H9 (cell line): ENCODE measurements at regions not wholly inside any gene's neighbourhood (a gene's known extent, or its start where the extent isn't known, plus 50 kb on each side); places are given as distances from the start of the nearest gene placed in this dataset.

Experiments
- DNase-seq: peaks from one replicate; pipeline ENCODE4 v3.0.0-alpha.2; 2017
- H2AFZ ChIP-seq: one replicate; pipeline ENCODE4 v1.6.1; 2013; ENCODE audit warnings: mild to moderate bottlenecking, low read length, control low read depth, moderate library complexity
- H2AK5ac ChIP-seq: 2 replicates; pipeline ENCODE4 v1.6.1; 2013; ENCODE audit warnings: low read length, control low read depth, mixed read lengths; ENCODE audit not compliant: insufficient read length
- H2BK120ac ChIP-seq: one replicate; pipeline ENCODE4 v1.6.1; 2013; ENCODE audit warnings: low read depth, mild to moderate bottlenecking, low read length, control low read depth, inconsistent platforms; ENCODE audit not compliant: poor library complexity, severe bottlenecking
- H2BK12ac ChIP-seq: 2 replicates; pipeline ENCODE4 v1.6.1; 2013; ENCODE audit warnings: low read length, control low read depth, mixed read lengths, low read depth; ENCODE audit not compliant: insufficient read length
- H2BK15ac ChIP-seq: 2 replicates; pipeline ENCODE4 v1.6.1; 2013; ENCODE audit warnings: low read depth, low read length, control low read depth
- H2BK20ac ChIP-seq: one replicate; pipeline ENCODE4 v1.6.1; 2013; ENCODE audit warnings: low read depth, mild to moderate bottlenecking, low read length, control low read depth, inconsistent platforms; ENCODE audit not compliant: poor library complexity, severe bottlenecking
- H2BK5ac ChIP-seq: 2 replicates; pipeline ENCODE4 v1.6.1; 2013; ENCODE audit warnings: low read length, control low read depth, mixed read lengths; ENCODE audit not compliant: insufficient read length
- H3K14ac ChIP-seq: 2 replicates; pipeline ENCODE4 v1.6.1; 2013; ENCODE audit warnings: low read length, control low read depth; ENCODE audit not compliant: insufficient read depth
- H3K18ac ChIP-seq: 2 replicates; pipeline ENCODE4 v1.6.1; 2013; ENCODE audit warnings: low read depth, mild to moderate bottlenecking, mixed read lengths, low read length, control low read depth; ENCODE audit not compliant: insufficient read length
- H3K23ac ChIP-seq: 2 replicates; pipeline ENCODE4 v1.6.1; 2013; ENCODE audit warnings: low read length, control low read depth, mixed read lengths, low read depth; ENCODE audit not compliant: insufficient read length
- H3K23me2 ChIP-seq: 2 replicates; pipeline ENCODE4 v1.6.1; 2013; ENCODE audit warnings: low read depth, mild to moderate bottlenecking, mixed read lengths, low read length, control low read depth; ENCODE audit not compliant: insufficient read length, poor library complexity, severe bottlenecking
- H3K27ac ChIP-seq: 2 replicates; pipeline ENCODE4 v1.5.1; 2013; ENCODE audit warnings: low read length, control low read depth, mixed read lengths, low read depth; ENCODE audit not compliant: insufficient read length
- H3K27me3 ChIP-seq: 2 replicates; pipeline ENCODE4 v1.6.1; 2013; ENCODE audit warnings: low read length, control low read depth, inconsistent platforms; ENCODE audit not compliant: insufficient read depth
- H3K4ac ChIP-seq: 2 replicates; pipeline ENCODE4 v1.6.1; 2013; ENCODE audit warnings: low read depth, mild to moderate bottlenecking, control low read depth, inconsistent platforms, low read length, moderate library complexity
- H3K4me1 ChIP-seq: 2 replicates; pipeline ENCODE4 v1.6.1; 2013; ENCODE audit warnings: low read length, control low read depth, inconsistent platforms; ENCODE audit not compliant: insufficient read depth
- H3K4me2 ChIP-seq: 2 replicates; pipeline ENCODE4 v1.6.1; 2013; ENCODE audit warnings: low read length, control low read depth, mixed read lengths; ENCODE audit not compliant: insufficient read length, insufficient read depth
- H3K56ac ChIP-seq: 2 replicates; pipeline ENCODE4 v1.6.1; 2013; ENCODE audit warnings: low read depth, mild to moderate bottlenecking, mixed read lengths, low read length, control low read depth; ENCODE audit not compliant: insufficient read length
- H3K79me1 ChIP-seq: 2 replicates; pipeline ENCODE4 v1.6.1; 2013; ENCODE audit warnings: low read depth, mild to moderate bottlenecking, moderate library complexity, low read length, control low read depth, inconsistent platforms; ENCODE audit not compliant: insufficient read depth, poor library complexity, severe bottlenecking
- H3K79me2 ChIP-seq: 2 replicates; pipeline ENCODE4 v1.6.1; 2013; ENCODE audit warnings: low read length, control low read depth, inconsistent platforms; ENCODE audit not compliant: insufficient read depth
- H3K9ac ChIP-seq: 2 replicates; pipeline ENCODE4 v1.6.1; 2013; ENCODE audit warnings: low read length, control low read depth, mixed read lengths; ENCODE audit not compliant: insufficient read length; ENCODE audit errors: extremely low read depth
- H3K9me3 ChIP-seq: one replicate; pipeline ENCODE4 v1.6.1; 2013; ENCODE audit warnings: low read depth, low read length, inconsistent platforms; ENCODE audit not compliant: control insufficient read depth
- H3T11ph ChIP-seq: one replicate; pipeline ENCODE4 v1.6.1; 2013; ENCODE audit warnings: mild to moderate bottlenecking, low read length, control low read depth, inconsistent platforms
- H4K20me1 ChIP-seq: one replicate; pipeline ENCODE4 v1.6.1; 2013; ENCODE audit not compliant: control insufficient read depth, insufficient read length, insufficient read depth
- H4K5ac ChIP-seq: 2 replicates; pipeline ENCODE4 v1.6.1; 2013; ENCODE audit warnings: low read depth, mild to moderate bottlenecking, mixed read lengths, low read length, control low read depth; ENCODE audit not compliant: insufficient read length
- H4K8ac ChIP-seq: replicated peaks from 2 replicates; pipeline ENCODE4 v1.6.1; 2013; ENCODE audit warnings: low read length, control low read depth, mixed read lengths, low read depth; ENCODE audit not compliant: insufficient read length
- H4K91ac ChIP-seq: 2 replicates; pipeline ENCODE4 v1.6.1; 2013; ENCODE audit warnings: low read depth, mild to moderate bottlenecking, moderate library complexity, mixed read lengths, low read length, control low read depth; ENCODE audit not compliant: insufficient read length
- H3K27ac Mint-ChIP-seq, 3 experiments: 2 replicates in 2 of 3; 3 replicates in 1 of 3; pipeline ENCODE4 v1.8.0; 2020 to 2021; ENCODE audit warnings: mixed read lengths in 3 of 3, mild to moderate bottlenecking in 1 of 3, moderate library complexity in 1 of 3
- H3K27me3 Mint-ChIP-seq: 2 replicates; pipeline ENCODE4 v1.8.0; 2021; ENCODE audit warnings: low read depth, mild to moderate bottlenecking, moderate library complexity, mixed read lengths
- H3K36me3 Mint-ChIP-seq, 3 experiments: 2 replicates in 2 of 3; 3 replicates in 1 of 3; pipeline ENCODE4 v1.8.0; 2020 to 2021; ENCODE audit warnings: low read depth in 3 of 3, mixed read lengths in 3 of 3; ENCODE audit not compliant: insufficient read depth in 1 of 3
- H3K4me1 Mint-ChIP-seq, 2 experiments: 2 replicates each; pipeline ENCODE4 v1.8.0; 2020; ENCODE audit warnings: mixed read lengths in 2 of 2
- H3K4me3 Mint-ChIP-seq, 2 experiments: 2 replicates in 1 of 2; 3 replicates in 1 of 2; pipeline ENCODE4 v1.8.0; 2020 to 2021; ENCODE audit warnings: mild to moderate bottlenecking in 2 of 2, mixed read lengths in 2 of 2, moderate library complexity in 1 of 2
- H3K9me3 Mint-ChIP-seq, 2 experiments: 2 replicates in 1 of 2; 3 replicates in 1 of 2; pipeline ENCODE4 v1.8.0; 2020; ENCODE audit warnings: mild to moderate bottlenecking in 2 of 2, mixed read lengths in 2 of 2, moderate library complexity in 1 of 2
- WGBS: extraction: QIAGEN DNeasy Blood & Tissue Kit; methylation state at CpG from one replicate; pipeline ENCODE4 v1.1.7; 2013; ENCODE audit warnings: missing lambda C conversion rate, low lambda C conversion rate, mixed read lengths; ENCODE audit not compliant: insufficient read length; ENCODE audit errors: extremely low coverage; 5-methylcytosine and 5-hydroxymethylcytosine counted together
- TF ChIP-seq, protein P1 (sequence below): fragments of 200-600 bp; sonication (generic); conservative IDR thresholded peaks from 3 replicates; pipeline ENCODE4 v1.8.0; 2021; ENCODE audit warnings: antibody characterized with exemption, mild to moderate bottlenecking

GRCh38 chr16:73523209-73523608, 475.3 kb upstream of the ZFHX3 start:
- TF ChIP-seq, protein P1, sequence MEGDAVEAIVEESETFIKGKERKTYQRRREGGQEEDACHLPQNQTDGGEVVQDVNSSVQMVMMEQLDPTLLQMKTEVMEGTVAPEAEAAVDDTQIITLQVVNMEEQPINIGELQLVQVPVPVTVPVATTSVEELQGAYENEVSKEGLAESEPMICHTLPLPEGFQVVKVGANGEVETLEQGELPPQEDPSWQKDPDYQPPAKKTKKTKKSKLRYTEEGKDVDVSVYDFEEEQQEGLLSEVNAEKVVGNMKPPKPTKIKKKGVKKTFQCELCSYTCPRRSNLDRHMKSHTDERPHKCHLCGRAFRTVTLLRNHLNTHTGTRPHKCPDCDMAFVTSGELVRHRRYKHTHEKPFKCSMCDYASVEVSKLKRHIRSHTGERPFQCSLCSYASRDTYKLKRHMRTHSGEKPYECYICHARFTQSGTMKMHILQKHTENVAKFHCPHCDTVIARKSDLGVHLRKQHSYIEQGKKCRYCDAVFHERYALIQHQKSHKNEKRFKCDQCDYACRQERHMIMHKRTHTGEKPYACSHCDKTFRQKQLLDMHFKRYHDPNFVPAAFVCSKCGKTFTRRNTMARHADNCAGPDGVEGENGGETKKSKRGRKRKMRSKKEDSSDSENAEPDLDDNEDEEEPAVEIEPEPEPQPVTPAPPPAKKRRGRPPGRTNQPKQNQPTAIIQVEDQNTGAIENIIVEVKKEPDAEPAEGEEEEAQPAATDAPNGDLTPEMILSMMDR, result no peak
- Histone ChIP-seq H2BK120ac (no peak overlapping the region), H3K4me1 (peaks cover 12% of the 10 kb centered on the region; the same call in 1 of the 2 replicates), H2BK5ac (no peak overlapping the region), H3K23me2 (no peaks in the 10 kb centered on the region), H3K23ac (no peak overlapping the region), H3T11ph (no peak overlapping the region), H2AK5ac (no peak overlapping the region), H3K27ac (no peak overlapping the region), H3K9ac (no peak overlapping the region), H3K14ac (no peak overlapping the region), H4K8ac (no peak overlapping the region), H3K4me2 (no peak overlapping the region), H3K79me1 (no peaks in the 10 kb centered on the region), H3K27me3 (no peaks in the 10 kb centered on the region), H3K18ac (no peak overlapping the region), H2BK12ac (no peak overlapping the region), H2AFZ (no peak overlapping the region), H3K9me3 (no peaks in the 10 kb centered on the region), H4K91ac (no peak overlapping the region), H4K20me1 (no peaks in the 10 kb centered on the region), H4K5ac (no peak overlapping the region), H3K4ac (no peak overlapping the region), H3K79me2 (no peaks in the 10 kb centered on the region), H2BK15ac (no peak overlapping the region), H3K56ac (no peak overlapping the region), H2BK20ac (no peak overlapping the region)
- peaks cover 20 to 24% of the 10 kb centered on the region in 2 experiments for H3K4me1 Mint-ChIP-seq
- no peak overlapping the region for H3K27ac Mint-ChIP-seq
- no peaks in the 10 kb centered on the region for H3K36me3 Mint-ChIP-seq
- H3K27me3 Mint-ChIP-seq, result no peaks in the 10 kb centered on the region
- WGBS, result no CpG with 5 or more reads among the region's 4 CpGs
- H3K4me3 Mint-ChIP-seq, result no peak overlapping the region; a peak in 1 of 5 replicates
- no peaks in the 10 kb centered on the region; a peak in 1 of 5 replicates for H3K9me3 Mint-ChIP-seq
- no peak for DNase-seq
